ENCODE measurements at regions not wholly inside any gene's neighbourhood (a gene's known extent, or its start where the extent isn't known, plus 50 kb on each side); places are given as distances from the start of the nearest gene placed in this dataset.

DNA sequence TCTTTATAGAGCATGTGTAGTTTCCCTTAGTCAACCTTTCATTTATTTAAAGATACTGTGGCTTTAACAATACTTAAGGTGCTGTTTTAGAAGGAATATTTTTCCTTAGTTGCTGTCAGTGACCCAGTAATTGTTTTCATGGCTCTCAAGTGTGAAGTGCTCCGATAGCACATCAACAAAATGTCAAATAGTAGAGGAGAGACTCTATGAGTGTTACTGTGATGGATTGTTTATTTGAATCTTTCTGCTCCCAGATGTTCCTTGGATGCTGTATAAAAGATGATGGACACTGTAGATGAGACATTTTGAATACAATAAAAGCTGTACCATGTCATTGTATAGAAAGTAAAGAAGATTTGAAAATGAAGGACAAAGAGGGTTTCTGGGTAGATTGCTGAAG, 1185.7 kb upstream of the C9orf72 start:
- no peak for ATAC-seq (ENCODE audit: low FRiP score)
- TF ChIP-seq, protein P1, sequence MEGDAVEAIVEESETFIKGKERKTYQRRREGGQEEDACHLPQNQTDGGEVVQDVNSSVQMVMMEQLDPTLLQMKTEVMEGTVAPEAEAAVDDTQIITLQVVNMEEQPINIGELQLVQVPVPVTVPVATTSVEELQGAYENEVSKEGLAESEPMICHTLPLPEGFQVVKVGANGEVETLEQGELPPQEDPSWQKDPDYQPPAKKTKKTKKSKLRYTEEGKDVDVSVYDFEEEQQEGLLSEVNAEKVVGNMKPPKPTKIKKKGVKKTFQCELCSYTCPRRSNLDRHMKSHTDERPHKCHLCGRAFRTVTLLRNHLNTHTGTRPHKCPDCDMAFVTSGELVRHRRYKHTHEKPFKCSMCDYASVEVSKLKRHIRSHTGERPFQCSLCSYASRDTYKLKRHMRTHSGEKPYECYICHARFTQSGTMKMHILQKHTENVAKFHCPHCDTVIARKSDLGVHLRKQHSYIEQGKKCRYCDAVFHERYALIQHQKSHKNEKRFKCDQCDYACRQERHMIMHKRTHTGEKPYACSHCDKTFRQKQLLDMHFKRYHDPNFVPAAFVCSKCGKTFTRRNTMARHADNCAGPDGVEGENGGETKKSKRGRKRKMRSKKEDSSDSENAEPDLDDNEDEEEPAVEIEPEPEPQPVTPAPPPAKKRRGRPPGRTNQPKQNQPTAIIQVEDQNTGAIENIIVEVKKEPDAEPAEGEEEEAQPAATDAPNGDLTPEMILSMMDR (IDR thresholded peaks at IDR 0.05), result no peak
- DNase-seq (ENCODE audit: low spot score), result no peak

DNA sequence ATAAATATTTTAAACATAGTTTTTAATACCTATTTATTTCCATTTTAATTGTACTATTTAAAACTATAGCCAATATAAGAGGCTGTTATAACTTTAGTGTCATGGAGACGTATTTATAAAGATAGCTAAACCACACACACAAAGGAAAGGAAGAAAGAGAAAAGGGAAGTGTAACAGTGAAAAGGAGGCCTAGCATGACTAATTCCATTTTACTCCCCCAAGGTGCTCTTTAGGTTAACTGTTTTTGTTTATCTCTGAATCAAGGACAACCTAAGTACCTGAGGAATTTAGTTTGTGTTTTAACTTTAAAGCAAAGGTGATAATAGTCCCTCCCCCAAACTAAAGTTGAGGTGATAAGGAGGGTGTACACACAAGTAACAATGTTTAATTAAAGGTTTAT, 1188.9 kb upstream of the C9orf72 start:
- DNase-seq (ENCODE audit: low spot score) (no peak), ATAC-seq (ENCODE audit: low FRiP score) (no peak)
- TF ChIP-seq, protein P1 (IDR thresholded peaks at IDR 0.05), result no peak

DNA sequence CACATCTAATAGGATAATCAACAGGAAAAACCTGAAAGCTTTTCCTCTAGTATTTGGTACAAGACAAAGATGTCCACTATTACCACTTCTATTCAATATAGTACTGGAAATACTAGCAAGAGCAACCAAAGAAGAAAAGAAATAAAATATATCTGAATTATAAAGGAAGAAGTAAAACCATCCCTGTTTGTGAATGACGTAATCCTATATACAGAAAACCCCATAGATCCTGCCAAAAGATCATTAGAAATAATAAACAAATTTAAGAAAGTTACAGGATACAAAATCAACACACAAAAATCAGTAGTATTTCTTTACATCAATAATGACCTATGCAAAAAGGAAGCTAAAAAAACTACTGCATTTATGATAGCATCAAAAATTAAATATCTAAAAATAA, 1191.3 kb upstream of the C9orf72 start:
- TF ChIP-seq, protein P1 (IDR thresholded peaks at IDR 0.05), result no peak
- no peak for DNase-seq (ENCODE audit: low spot score)
- ATAC-seq (ENCODE audit: low FRiP score), result no peak

DNA sequence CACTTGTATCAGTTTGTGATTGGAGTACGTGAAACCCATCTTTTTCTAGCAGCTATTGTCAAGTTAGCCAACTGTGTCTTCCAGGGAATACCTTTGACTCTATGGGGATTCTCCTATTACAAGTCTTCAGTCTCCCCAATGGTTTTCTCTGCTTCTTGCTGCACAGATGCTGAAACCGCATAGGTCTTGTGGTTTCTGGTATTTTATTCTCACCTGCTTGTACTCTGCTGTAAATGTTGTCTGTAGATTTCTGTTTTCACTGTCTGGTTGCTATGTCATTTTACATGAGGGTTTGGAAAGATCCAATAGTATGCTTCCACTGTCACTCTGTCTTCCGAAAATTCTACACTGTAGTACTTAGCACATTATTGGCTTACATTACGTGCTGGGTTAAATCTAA, 1196.9 kb upstream of the C9orf72 start:
- DNase-seq (ENCODE audit: low spot score), result no peak
- ATAC-seq (ENCODE audit: low FRiP score), result no peak
- TF ChIP-seq, protein P1 (IDR thresholded peaks at IDR 0.05), result no peak

DNA sequence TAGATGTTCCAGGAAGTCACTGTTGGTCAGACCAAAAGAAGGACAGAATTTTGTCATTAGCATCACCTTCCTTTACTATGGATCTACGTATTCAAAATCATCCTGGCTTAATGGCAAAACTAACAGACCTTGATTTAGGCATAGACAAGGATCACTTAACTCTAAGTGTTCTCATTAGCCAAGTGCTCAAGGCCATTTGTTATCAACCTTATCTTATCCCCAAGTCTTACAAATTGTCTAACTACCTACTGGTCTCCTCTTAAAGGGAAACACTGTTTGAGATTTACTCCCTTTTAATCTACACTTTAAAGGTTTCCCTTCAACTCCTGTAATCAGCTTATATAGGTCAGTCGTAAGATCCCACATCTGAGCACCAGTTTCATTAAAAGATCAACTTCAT, 1197.5 kb upstream of the C9orf72 start:
- TF ChIP-seq, protein P1 (IDR thresholded peaks at IDR 0.05), result no peak
- ATAC-seq (ENCODE audit: low FRiP score) (no peak), DNase-seq (ENCODE audit: low spot score) (no peak)

DNA sequence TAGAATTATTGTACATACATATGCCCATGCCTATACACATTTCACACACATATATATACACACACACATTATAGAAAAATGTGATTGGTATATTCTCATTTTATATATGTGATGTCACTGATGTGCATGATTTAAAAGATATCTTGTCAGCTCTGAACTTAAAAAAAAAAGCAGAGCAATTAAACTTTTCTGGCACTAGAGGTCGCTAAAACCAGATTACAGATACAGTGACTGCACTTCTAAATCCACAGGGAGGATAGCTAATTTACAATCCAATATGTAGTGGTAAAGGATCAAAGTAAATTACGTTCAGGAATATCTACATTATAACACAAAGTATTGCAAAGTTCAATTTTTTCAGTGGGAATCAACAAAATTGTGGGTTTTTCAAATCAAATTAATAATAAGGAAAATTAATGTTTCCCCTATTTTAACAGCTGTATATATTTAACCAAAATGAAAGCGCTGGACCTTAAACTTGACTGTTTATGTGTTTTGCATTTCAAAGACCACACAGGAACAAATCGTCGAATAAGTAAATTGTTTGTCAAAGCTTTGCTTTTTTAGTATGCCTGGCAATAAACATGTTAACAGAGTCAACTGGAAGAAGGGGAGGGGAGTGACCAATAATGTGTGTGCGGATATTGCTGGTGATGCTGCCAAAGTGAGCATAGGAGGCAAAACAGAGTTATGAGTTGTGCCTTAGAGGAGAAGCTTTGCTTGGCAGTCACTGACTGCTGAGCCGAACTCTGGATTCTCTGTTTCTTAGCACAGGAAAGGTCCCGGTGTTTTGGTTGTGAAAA, 1201.4 kb upstream of the C9orf72 start:
- no peak for DNase-seq (ENCODE audit: low spot score)
- no peak for ATAC-seq (ENCODE audit: low FRiP score)
- TF ChIP-seq, protein P1 (IDR thresholded peaks at IDR 0.05), result no peak

DNA sequence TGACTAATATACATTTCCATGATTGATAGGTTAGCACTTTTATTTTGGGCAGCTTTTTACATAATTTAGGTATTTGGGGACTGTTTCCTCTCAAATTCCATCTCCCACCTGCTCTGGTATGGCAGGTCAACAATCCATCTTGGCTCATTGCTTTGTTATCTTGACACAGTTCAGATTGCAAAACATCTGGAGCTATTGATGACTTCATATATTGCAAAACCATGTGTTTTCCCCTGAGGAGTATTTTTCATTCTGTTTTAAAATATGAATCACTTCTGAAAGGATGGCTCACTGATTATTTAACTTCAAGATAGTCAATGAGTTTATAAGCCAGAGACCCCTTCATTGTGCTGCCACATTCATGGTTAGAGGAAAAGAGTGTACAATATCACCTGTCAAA, 1206.0 kb upstream of the C9orf72 start:
- ATAC-seq (ENCODE audit: low FRiP score), result peak; percentile 69

More for the DNA sequence above, 1206.0 kb upstream of the C9orf72 start:
- TF ChIP-seq, protein P1 (IDR thresholded peaks at IDR 0.05), result no peak
- DNase-seq (ENCODE audit: low spot score), result no peak
